HG03457 (cell line): ENCODE measurements at regions not wholly inside any gene's neighbourhood (a gene's known extent, or its start where the extent isn't known, plus 50 kb on each side); places are given as distances from the start of the nearest gene placed in this dataset.

Experiments
- ATAC-seq: cut with Tn5 transposase; IDR thresholded peaks from one replicate; pipeline ENCODE4 v1.9.1; 2021; ENCODE audit warnings: moderate number of reproducible peaks; ENCODE audit not compliant: unreplicated experiment

- ATAC-seq = no peak
Observed at GRCh38 chr5:165296401-165297130, 1791.1 kb downstream of the MAT2B start.

- no peak for ATAC-seq
Observed at GRCh38 chr5:165304193-165304827, 1798.9 kb downstream of the MAT2B start.

DNA sequence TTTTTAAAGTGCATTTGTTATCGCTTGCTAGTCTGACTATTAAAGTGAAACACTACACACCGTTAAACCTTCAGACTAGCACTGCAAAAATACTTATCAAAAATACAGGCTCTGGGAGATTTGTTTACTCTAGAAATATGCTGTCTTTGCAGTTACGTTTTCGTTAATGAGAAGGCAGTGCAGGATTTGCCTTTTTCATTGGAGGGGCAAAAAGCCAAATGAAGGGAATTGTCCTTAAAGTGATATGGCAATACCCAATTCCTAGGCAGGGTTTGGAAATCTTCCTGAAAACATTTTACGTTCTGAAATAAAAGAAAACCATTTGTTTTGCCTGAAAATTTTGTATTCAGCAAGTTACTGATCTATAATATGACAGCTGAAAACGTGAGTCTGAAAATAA lies 1800.2 kb downstream of the MAT2B start:
- no peak for ATAC-seq

DNA sequence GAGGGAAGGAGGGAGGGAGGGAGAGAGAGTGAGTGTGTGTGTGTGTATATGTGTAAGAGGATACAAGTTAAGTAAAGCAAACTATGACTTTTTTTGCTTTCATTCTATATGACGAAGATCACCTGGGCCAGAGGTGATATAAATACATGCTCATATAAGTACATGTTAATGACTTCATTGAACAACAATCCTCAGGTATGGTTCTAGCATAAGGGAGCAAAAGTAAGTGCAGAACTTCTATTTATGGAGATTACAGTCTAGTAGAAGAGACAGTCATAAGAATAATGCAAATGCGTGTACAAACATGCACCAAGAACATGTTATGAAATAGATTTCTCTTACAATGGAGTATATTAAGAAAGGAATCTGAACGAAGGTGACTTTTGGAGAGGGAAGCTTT lies 1804.0 kb downstream of the MAT2B start:
- no peak for ATAC-seq

DNA sequence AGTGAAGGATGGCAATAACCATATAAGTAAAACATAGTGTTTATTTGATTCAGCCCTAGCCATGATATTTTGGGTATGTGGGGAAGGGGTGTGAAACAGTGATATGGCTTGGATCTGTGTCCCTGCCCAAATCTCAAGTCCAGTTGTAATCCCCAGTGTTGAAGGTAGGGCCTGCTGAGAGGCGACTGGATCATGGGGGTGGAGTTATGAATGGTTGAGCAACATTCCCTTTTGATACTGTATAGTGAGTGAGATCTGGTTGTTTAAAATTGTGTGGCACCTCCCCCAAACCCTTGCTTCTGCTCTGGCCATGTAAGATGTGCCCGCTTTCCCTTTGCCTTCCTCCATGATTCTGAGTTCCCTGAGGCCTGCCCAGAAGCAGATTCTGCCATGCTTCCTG lies 1804.6 kb downstream of the MAT2B start:
- ATAC-seq = no peak

GRCh38 chr5:165321912-165322311 lies 1816.5 kb downstream of the MAT2B start:
- no peak for ATAC-seq

GRCh38 chr5:165325221-165325620 lies 1819.8 kb downstream of the MAT2B start:
- ATAC-seq = no peak

- no peak for ATAC-seq
Observed at GRCh38 chr5:165327631-165328030, 1822.2 kb downstream of the MAT2B start.

- no peak for ATAC-seq
Observed at GRCh38 chr5:165328846-165329245, 1823.4 kb downstream of the MAT2B start.

GRCh38 chr5:165333623-165334022 lies 1828.2 kb downstream of the MAT2B start:
- no peak for ATAC-seq

DNA sequence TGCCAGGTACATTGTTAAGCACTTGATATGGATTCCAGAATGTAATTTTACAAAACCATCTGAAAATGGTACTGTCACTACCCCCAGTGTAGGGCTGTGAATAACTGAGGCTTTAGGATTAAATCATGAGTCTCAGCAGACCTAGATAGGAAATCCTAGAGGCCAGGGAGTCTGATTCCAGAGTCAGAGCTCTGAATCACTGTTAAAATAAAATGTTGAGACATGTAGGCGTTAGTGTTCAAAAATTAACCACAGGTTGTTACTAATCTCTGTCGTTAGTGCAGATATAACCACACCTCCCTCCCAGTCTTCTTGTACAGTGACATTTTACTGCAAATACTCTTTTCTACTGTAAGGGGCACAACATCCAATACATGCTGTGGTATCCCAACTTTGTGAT lies 1828.8 kb downstream of the MAT2B start:
- no peak for ATAC-seq

DNA sequence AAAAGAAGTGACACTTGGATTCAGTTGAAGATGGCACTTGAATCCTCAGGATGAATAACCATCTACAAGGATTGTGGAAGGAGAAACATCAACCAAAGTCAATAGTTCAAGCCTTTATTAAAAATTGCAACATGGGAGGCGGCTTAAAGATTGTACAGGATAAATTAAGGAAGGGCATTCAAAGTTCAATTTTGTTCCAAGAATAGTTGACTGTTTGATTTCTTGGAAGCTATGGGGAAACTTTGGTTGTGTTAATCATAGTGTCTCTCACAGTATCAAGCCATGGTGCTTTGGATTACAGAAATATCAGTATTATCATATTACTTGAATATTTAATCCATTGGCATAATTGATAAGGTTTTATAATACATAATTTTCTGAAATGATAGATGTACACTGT lies 1844.3 kb downstream of the MAT2B start:
- no peak for ATAC-seq

GRCh38 chr5:165351342-165351741 lies 1845.9 kb downstream of the MAT2B start:
- no peak for ATAC-seq

- no peak for ATAC-seq
Observed at GRCh38 chr5:165360366-165360765, 1854.9 kb downstream of the MAT2B start.

DNA sequence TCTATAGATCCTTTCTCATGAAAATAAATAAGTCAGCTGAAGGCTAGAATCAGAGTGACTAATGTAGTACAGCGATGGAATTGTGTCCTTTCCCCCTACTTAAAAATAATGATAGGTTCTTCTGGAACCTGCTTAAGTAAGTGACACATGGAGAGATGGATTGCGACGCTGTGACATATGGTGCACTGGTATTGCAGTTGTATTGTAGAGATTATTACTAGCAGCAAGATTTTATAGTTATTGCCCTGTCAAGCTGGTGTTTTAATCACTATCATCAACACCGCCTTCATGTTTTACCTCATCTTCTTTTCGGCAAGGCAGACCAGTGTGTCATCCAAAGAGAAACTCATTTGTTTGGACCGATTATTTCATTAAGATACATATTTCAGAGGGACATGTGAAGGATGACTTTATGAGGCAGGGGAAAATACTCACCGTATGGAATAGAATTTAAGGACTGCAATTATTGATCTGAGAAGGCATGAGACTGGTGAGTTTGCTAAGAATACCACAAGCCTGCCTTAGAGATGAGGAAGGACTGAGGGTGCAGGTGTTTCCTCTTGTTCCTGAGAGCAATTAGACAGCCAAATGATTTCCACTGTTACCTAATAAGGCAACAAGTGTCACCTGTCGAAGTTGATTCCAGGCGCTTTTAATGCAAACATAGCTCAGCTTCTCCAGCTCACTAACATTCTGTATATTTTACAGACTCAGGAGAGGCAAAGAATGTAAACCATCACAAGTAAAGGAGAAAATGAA lies 1855.5 kb downstream of the MAT2B start:
- no peak for ATAC-seq

DNA sequence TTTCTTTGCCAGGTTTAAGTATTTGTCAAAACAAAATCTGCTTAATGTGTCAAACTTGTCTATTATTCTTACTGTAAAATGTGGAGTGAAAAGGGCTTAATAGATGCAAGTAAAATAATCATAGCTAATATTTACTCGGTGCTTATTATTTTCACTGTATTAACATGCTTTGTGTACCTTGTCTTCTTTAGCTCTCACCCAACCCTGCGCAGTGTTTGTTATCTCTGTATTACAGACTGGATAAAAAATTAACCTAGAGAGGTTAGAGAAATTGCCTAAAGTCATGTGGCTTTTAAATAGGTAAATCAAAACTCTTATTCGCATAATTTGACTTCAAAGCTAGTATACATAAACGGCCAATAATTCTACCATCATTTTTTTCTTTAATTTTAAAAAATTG lies 1864.8 kb downstream of the MAT2B start:
- no peak for ATAC-seq

DNA sequence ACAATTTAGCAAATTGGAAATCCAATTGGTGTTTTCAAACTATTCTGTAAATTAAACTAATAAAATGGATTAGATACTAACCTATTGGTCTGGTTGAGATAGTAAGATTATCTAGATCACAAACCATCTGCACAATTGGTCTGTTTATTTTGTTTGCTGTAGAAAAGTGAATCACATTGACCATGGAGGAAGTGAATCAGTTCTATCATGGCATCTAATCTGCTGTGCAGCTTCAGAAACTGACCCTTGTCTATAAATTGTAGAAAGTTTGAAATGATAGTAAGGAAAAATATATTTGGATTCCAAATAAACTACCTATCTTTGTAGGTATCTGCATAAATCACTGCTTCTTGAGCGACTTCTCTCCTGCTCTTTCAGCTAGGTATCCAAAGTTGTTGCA lies 1865.4 kb downstream of the MAT2B start:
- ATAC-seq = no peak

GRCh38 chr5:165375201-165375600 lies 1869.8 kb downstream of the MAT2B start:
- ATAC-seq = no peak

GRCh38 chr5:165393839-165394238 lies 1888.4 kb downstream of the MAT2B start:
- no peak for ATAC-seq

GRCh38 chr5:165397516-165397915 lies 1892.1 kb downstream of the MAT2B start:
- no peak for ATAC-seq

- no peak for ATAC-seq
Observed at GRCh38 chr5:165400086-165400485, 1894.7 kb downstream of the MAT2B start.

- no peak for ATAC-seq
Observed at GRCh38 chr5:165404917-165405316, 1899.5 kb downstream of the MAT2B start.
